Adrenal gland (tissue), 5 donors: ENCODE measurements at regions not wholly inside any gene's neighbourhood (a gene's known extent, or its start where the extent isn't known, plus 50 kb on each side); places are given as distances from the start of the nearest gene placed in this dataset.
"Not testable (repeated sequence)": the region's sequence is repeated elsewhere in the genome, so short reads cannot be mapped to it uniquely, and the experiment has no call there.

Experiments used
- POLR2A ChIP-seq, 2 donors: fragments of 450-650 bp; IDR thresholded peaks; one replicate each; pipeline ENCODE4 v1.6.1; 2017; ENCODE audit warnings: antibody characterized with exemption in 2 of 2, mild to moderate bottlenecking in 2 of 2, moderate library complexity in 1 of 2
- TF ChIP-seq, protein P1 (sequence below), 6 experiments: fragments of 450-650 bp in 4 of 6; fragments of 200-600 bp in 2 of 6; sonication (generic) in 1 of 6; IDR thresholded peaks; 1 replicate in 5 of 6; 2 replicates in 1 of 6; pipeline versions ENCODE4 v1.5.1 to v1.8.0; 2016 to 2021; ENCODE audit warnings: antibody characterized with exemption in 6 of 6, mild to moderate bottlenecking in 2 of 6, moderate library complexity in 1 of 6
- donor health status: DM: no; HTN: no; CAD: no.

GRCh38 chrX:97915390-97915789, 1031.7 kb downstream of the RPA4 start:
- TF ChIP-seq, protein P1, sequence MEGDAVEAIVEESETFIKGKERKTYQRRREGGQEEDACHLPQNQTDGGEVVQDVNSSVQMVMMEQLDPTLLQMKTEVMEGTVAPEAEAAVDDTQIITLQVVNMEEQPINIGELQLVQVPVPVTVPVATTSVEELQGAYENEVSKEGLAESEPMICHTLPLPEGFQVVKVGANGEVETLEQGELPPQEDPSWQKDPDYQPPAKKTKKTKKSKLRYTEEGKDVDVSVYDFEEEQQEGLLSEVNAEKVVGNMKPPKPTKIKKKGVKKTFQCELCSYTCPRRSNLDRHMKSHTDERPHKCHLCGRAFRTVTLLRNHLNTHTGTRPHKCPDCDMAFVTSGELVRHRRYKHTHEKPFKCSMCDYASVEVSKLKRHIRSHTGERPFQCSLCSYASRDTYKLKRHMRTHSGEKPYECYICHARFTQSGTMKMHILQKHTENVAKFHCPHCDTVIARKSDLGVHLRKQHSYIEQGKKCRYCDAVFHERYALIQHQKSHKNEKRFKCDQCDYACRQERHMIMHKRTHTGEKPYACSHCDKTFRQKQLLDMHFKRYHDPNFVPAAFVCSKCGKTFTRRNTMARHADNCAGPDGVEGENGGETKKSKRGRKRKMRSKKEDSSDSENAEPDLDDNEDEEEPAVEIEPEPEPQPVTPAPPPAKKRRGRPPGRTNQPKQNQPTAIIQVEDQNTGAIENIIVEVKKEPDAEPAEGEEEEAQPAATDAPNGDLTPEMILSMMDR (IDR thresholded peaks at IDR 0.05) = not testable (repeated sequence)
- TF ChIP-seq POLR2A (IDR thresholded peaks at IDR 0.05) = not testable (repeated sequence)
